LNCAP (cell line): ENCODE measurements at regions not wholly inside any gene's neighbourhood (a gene's known extent, or its start where the extent isn't known, plus 50 kb on each side); places are given as distances from the start of the nearest gene placed in this dataset.

Experiments used
- CTCF ChIP-seq: fragments of 450-650 bp; IDR thresholded peaks from 2 replicates; pipeline ENCODE4 v1.5.1; 2017; ENCODE audit warnings: mild to moderate bottlenecking

GRCh38 chr2:123164216-123164615 lies 860.9 kb upstream of the CNTNAP5 start:
- no peak for TF ChIP-seq CTCF

- no peak for TF ChIP-seq CTCF
These were observed 859.5 kb upstream of the CNTNAP5 start for GRCh38 chr2:123165616-123166015.

GRCh38 chr2:123179526-123179925 lies 845.6 kb upstream of the CNTNAP5 start:
- no peak for TF ChIP-seq CTCF

GRCh38 chr2:123195957-123196356 lies 829.1 kb upstream of the CNTNAP5 start:
- no peak for TF ChIP-seq CTCF

GRCh38 chr2:123200035-123200434 lies 825.1 kb upstream of the CNTNAP5 start:
- no peak for TF ChIP-seq CTCF

- no peak for TF ChIP-seq CTCF
These were observed 817.8 kb upstream of the CNTNAP5 start for GRCh38 chr2:123207245-123207644.

GRCh38 chr2:123209202-123209601 lies 815.9 kb upstream of the CNTNAP5 start:
- no peak for TF ChIP-seq CTCF

GRCh38 chr2:123211181-123211580 lies 813.9 kb upstream of the CNTNAP5 start:
- no peak for TF ChIP-seq CTCF
